ENCODE measurements at regions not wholly inside any gene's neighbourhood (a gene's known extent, or its start where the extent isn't known, plus 50 kb on each side); places are given as distances from the start of the nearest gene placed in this dataset.
"Not testable (repeated sequence)": the region's sequence is repeated elsewhere in the genome, so short reads cannot be mapped to it uniquely, and the experiment has no call there.

GRCh38 chr5:91956738-91957137 lies 573.6 kb upstream of the ARRDC3 start:
- peak; percentile 7 for DNase-seq

- DNase-seq, result no peak
These were observed 572.5 kb upstream of the ARRDC3 start for GRCh38 chr5:91955610-91956009.

GRCh38 chr5:91954136-91954535 lies 571.0 kb upstream of the ARRDC3 start:
- DNase-seq, result no peak

- DNase-seq, result no peak
These were observed 567.2 kb upstream of the ARRDC3 start for GRCh38 chr5:91950328-91950727.

- no peak for DNase-seq
These were observed 563.8 kb upstream of the ARRDC3 start for GRCh38 chr5:91946870-91947269.

GRCh38 chr5:91941588-91941987 lies 558.5 kb upstream of the ARRDC3 start:
- no peak for DNase-seq

- DNase-seq, result no peak
These were observed 555.3 kb upstream of the ARRDC3 start for GRCh38 chr5:91938441-91938840.

GRCh38 chr5:91937121-91937520 lies 554.0 kb upstream of the ARRDC3 start:
- no peak for DNase-seq

GRCh38 chr5:91929522-91929817 lies 546.4 kb upstream of the ARRDC3 start:
- no peak for DNase-seq

GRCh38 chr5:91928754-91929521 lies 545.8 kb upstream of the ARRDC3 start:
- DNase-seq, result peak; percentile 42

GRCh38 chr5:91927439-91927838 lies 544.3 kb upstream of the ARRDC3 start:
- DNase-seq, result no peak

GRCh38 chr5:91925249-91925648 lies 542.1 kb upstream of the ARRDC3 start:
- no peak for DNase-seq

- not testable (repeated sequence) for DNase-seq
These were observed 534.1 kb upstream of the ARRDC3 start for GRCh38 chr5:91917037-91917814.

GRCh38 chr5:91910655-91911054 lies 527.5 kb upstream of the ARRDC3 start:
- no peak for DNase-seq

- DNase-seq, result no peak
These were observed 527.1 kb upstream of the ARRDC3 start for GRCh38 chr5:91910247-91910646.

GRCh38 chr5:91906494-91906893 lies 523.4 kb upstream of the ARRDC3 start:
- DNase-seq, result no peak

- DNase-seq, result no peak
These were observed 522.9 kb upstream of the ARRDC3 start for GRCh38 chr5:91906027-91906426.

- no peak for DNase-seq
These were observed 515.8 kb upstream of the ARRDC3 start for GRCh38 chr5:91898898-91899297.

GRCh38 chr5:91898019-91898418 lies 514.9 kb upstream of the ARRDC3 start:
- DNase-seq, result no peak

- DNase-seq, result no peak
These were observed 505.7 kb upstream of the ARRDC3 start for GRCh38 chr5:91888810-91889209.

GRCh38 chr5:91885291-91886265 lies 502.5 kb upstream of the ARRDC3 start:
- peak; percentile 33 for DNase-seq

GRCh38 chr5:91884036-91884435 lies 500.9 kb upstream of the ARRDC3 start:
- DNase-seq, result no peak

GRCh38 chr5:91875196-91875779 lies 492.2 kb upstream of the ARRDC3 start:
- no peak for DNase-seq

Measured in NCI-H1092 treated with DMSO at 0.1 percent for 48 hours (cell line).